K562 (cell line): ENCODE measurements at regions not wholly inside any gene's neighbourhood (a gene's known extent, or its start where the extent isn't known, plus 50 kb on each side); places are given as distances from the start of the nearest gene placed in this dataset.

Experiments used
- ATAC-seq: fragments of 200-7000 bp; cut with Tn5 transposase; 3 replicates; pipeline ENCODE4 v1.9.1; 2020; ENCODE audit warnings: moderate library complexity
- BruUV-seq: library from RNA; stranded (reverse); fragments of 400-500 nt; replicated peaks from 2 replicates; lab custom pipeline; 2021; lab: Mats Ljungman, UMichigan
- CTCF ChIA-PET: fragments of 300-600 bp; formaldehyde crosslinking; extraction: SDS; loops from one replicate; lab custom pipeline; 2021; ENCODE audit warnings: low intra/inter-chr PET ratio; lab: Yijun Ruan, JAX
- POLR2A ChIA-PET: fragments of 300-600, 350-650 bp; sonication (Branson Sonifier 250); formaldehyde crosslinking; extraction: SDS; loops from one replicate; lab custom pipeline; 2021; ENCODE audit warnings: antibody characterized with exemption, inconsistent platforms; lab: Yijun Ruan, JAX
- DNase-seq, 4 experiments: peaks; one replicate each; pipeline versions ENCODE4 v3.0.0 to v3.0.0-alpha.2; 2011 to 2018; ENCODE audit warnings: low spot score in 3 of 4, mixed read lengths in 3 of 4; ENCODE audit errors: extremely low read depth in 1 of 4
- FAIRE-seq: peaks from 2 replicates; lab custom pipeline; 2011; peaks lifted over from hg19 to GRCh38; lab: Jason Lieb, UNC
- H2AFZ ChIP-seq: 2 replicates; pipeline ENCODE4 v1.6.0; 2011; ENCODE audit warnings: low read depth, low read length, control low read depth, inconsistent platforms
- H3K27ac ChIP-seq: fragments of 200-600 bp; 3 replicates; pipeline ENCODE4 v1.8.0; 2011; ENCODE audit warnings: low read depth, mild to moderate bottlenecking, control low read depth, inconsistent platforms, low read length, moderate library complexity, mixed read lengths; ENCODE audit errors: extremely low read depth
- H3K27me3 ChIP-seq, 2 experiments: fragments of 300-600 bp in 1 of 2; 2 replicates in 1 of 2; 3 replicates in 1 of 2; pipeline versions ENCODE4 v1.6.0 to v1.8.0; 2011; ENCODE audit warnings: inconsistent platforms in 2 of 2, low read length in 2 of 2, mild to moderate bottlenecking in 1 of 2, mixed read lengths in 1 of 2, moderate library complexity in 1 of 2; ENCODE audit not compliant: control insufficient read depth in 2 of 2, insufficient read depth in 2 of 2
- H3K36me3 ChIP-seq: fragments of 300-600 bp; 3 replicates; pipeline ENCODE4 v1.8.0; 2011; ENCODE audit warnings: mild to moderate bottlenecking, low read length, inconsistent platforms; ENCODE audit not compliant: control insufficient read depth, insufficient read depth
- H3K4me1 ChIP-seq, 2 experiments: fragments of 200-600 bp in 1 of 2; replicated peaks in 1 of 2; 2 replicates in 1 of 2; 3 replicates in 1 of 2; pipeline versions ENCODE4 v1.5.1 to v1.8.0; 2011; ENCODE audit warnings: inconsistent platforms in 2 of 2, low read length in 2 of 2, mild to moderate bottlenecking in 1 of 2, mixed read lengths in 1 of 2, moderate library complexity in 1 of 2; ENCODE audit not compliant: control insufficient read depth in 2 of 2, insufficient read depth in 2 of 2
- H3K4me2 ChIP-seq: 2 replicates; pipeline ENCODE4 v1.6.1; 2011; ENCODE audit warnings: low read length, control low read depth, inconsistent platforms, mixed read lengths; ENCODE audit not compliant: insufficient read depth
- H3K4me3 ChIP-seq: fragments of 200-600 bp; sonication (generic), shearing (Covaris generic); 2 replicates; pipeline ENCODE4 v1.5.1; 2016; ENCODE audit warnings: control low read depth, inconsistent platforms
- H3K79me2 ChIP-seq: fragments of 200-600 bp; 3 replicates; pipeline ENCODE4 v1.8.0; 2011; ENCODE audit warnings: low read length, inconsistent platforms; ENCODE audit not compliant: control insufficient read depth, insufficient read depth
- H3K9ac ChIP-seq, 2 experiments: 2 replicates each; pipeline versions ENCODE4 v1.6.0 to v1.6.1; 2011; ENCODE audit warnings: low read depth in 2 of 2, low read length in 2 of 2, control low read depth in 1 of 2, inconsistent platforms in 1 of 2, mild to moderate bottlenecking in 1 of 2, mixed read lengths in 1 of 2; ENCODE audit not compliant: insufficient read depth in 1 of 2
- H3K9me1 ChIP-seq: one replicate; pipeline ENCODE4 v1.6.0; 2011; ENCODE audit warnings: inconsistent platforms, mild to moderate bottlenecking, low read length, moderate library complexity; ENCODE audit not compliant: control insufficient read depth, insufficient read depth
- H3K9me3 ChIP-seq: replicated peaks from 2 replicates; pipeline ENCODE4 v1.5.1; 2011; ENCODE audit warnings: low read depth, low read length, inconsistent platforms; ENCODE audit not compliant: control insufficient read depth, insufficient read depth
- H4K20me1 ChIP-seq: replicated peaks from 2 replicates; pipeline ENCODE4 v1.6.1; 2011; ENCODE audit warnings: low read length, inconsistent platforms, mixed read lengths; ENCODE audit not compliant: control insufficient read depth, insufficient read depth
- BRD4 ChIP-seq: fragments of 200-600 bp; sonication (generic); IDR thresholded peaks from 2 replicates; pipeline ENCODE4 v1.6.1; 2017; ENCODE audit warnings: inconsistent platforms
- CCNT2 ChIP-seq: IDR thresholded peaks from 2 replicates; pipeline ENCODE4 v1.6.1; 2011; ENCODE audit warnings: borderline replicate concordance, low read depth, mild to moderate bottlenecking, moderate library complexity, mixed read lengths, low read length; ENCODE audit not compliant: insufficient read length; ENCODE audit errors: extremely low read depth
- CREB1 ChIP-seq, 2 experiments: sonication (generic) in 1 of 2; formaldehyde crosslinking in 1 of 2; IDR thresholded peaks; 2 replicates each; pipeline versions ENCODE4 v1.6.1 to v1.8.0; 2012 to 2022; ENCODE audit warnings: inconsistent platforms in 1 of 2, mild to moderate bottlenecking in 1 of 2, missing genetic modification reagents in 1 of 2, moderate library complexity in 1 of 2
- E2F4 ChIP-seq: sonication (generic); formaldehyde crosslinking; IDR thresholded peaks from 2 replicates; pipeline ENCODE4 v1.8.0; 2022; ENCODE audit warnings: mild to moderate bottlenecking, low read depth, missing genetic modification reagents
- ETV6 ChIP-seq, 3 experiments: fragments of 150-350 bp in 1 of 3; sonication (generic) in 1 of 3; formaldehyde crosslinking in 1 of 3; IDR thresholded peaks; 2 replicates each; pipeline versions ENCODE4 v1.6.1 to v1.8.0; 2014 to 2022; ENCODE audit warnings: borderline replicate concordance in 2 of 3, low read depth in 2 of 3, antibody characterized with exemption in 1 of 3, low read length in 1 of 3, mild to moderate bottlenecking in 1 of 3, missing genetic modification reagents in 1 of 3
- HDAC1 ChIP-seq, 2 experiments: fragments of 450-650 bp; IDR thresholded peaks; 2 replicates each; pipeline ENCODE4 v1.6.1; 2016 to 2017; ENCODE audit warnings: inconsistent platforms in 1 of 2, mild to moderate bottlenecking in 1 of 2, moderate library complexity in 1 of 2
- HMGN3 ChIP-seq: IDR thresholded peaks from 2 replicates; pipeline ENCODE4 v1.6.1; 2011; ENCODE audit warnings: borderline replicate concordance, low read depth, mild to moderate bottlenecking, mixed read lengths, low read length; ENCODE audit not compliant: insufficient read length; ENCODE audit errors: extremely low read depth
- KAT7 ChIP-seq: sonication (generic); formaldehyde crosslinking; IDR thresholded peaks from 2 replicates; pipeline ENCODE4 v1.8.0; 2022; ENCODE audit warnings: missing genetic modification reagents, mild to moderate bottlenecking, borderline replicate concordance
- MAFK ChIP-seq: IDR thresholded peaks from 2 replicates; pipeline ENCODE4 v1.6.1; 2011; ENCODE audit warnings: low read length, improper control_type of control experiment
- MAX ChIP-seq: sonication (generic); formaldehyde crosslinking; IDR thresholded peaks from 2 replicates; pipeline ENCODE4 v1.9.0; 2022; ENCODE audit warnings: mild to moderate bottlenecking, missing genetic modification reagents
- PPARD ChIP-seq: fragments of 250-450 bp; sonication (Bioruptor Pico); IDR thresholded peaks from 2 replicates; pipeline ENCODE4 v1.8.0; 2022; ENCODE audit warnings: inconsistent platforms, mild to moderate bottlenecking, moderate library complexity
- PRMT5 ChIP-seq: sonication (generic); formaldehyde crosslinking; IDR thresholded peaks from 2 replicates; pipeline ENCODE4 v1.5.0; 2020; ENCODE audit warnings: missing genetic modification reagents
- RBM39 ChIP-seq: fragments of 200-400 bp; formaldehyde crosslinking; optimal IDR thresholded peaks from 2 replicates; pipeline ENCODE3; 2018; ENCODE audit warnings: low read depth, low read length
- SLC30A9 ChIP-seq: fragments of 250-450 bp; sonication (Bioruptor Pico); IDR thresholded peaks from 2 replicates; pipeline ENCODE4 v1.8.0; 2022; ENCODE audit warnings: mild to moderate bottlenecking, moderate library complexity
- STAT5B ChIP-seq: fragments of 250-450 bp; sonication (Bioruptor Pico); IDR thresholded peaks from 2 replicates; pipeline ENCODE4 v1.8.0; 2021; ENCODE audit warnings: mild to moderate bottlenecking, inconsistent platforms
- VEZF1 ChIP-seq: fragments of 200-800 bp; sonication (Bioruptor generic); IDR thresholded peaks from 2 replicates; pipeline ENCODE4 v1.6.1; 2017; ENCODE audit warnings: missing genetic modification characterization, missing compliant biosample characterization
- ZNF165 ChIP-seq: fragments of 250-450 bp; sonication (Bioruptor Pico); IDR thresholded peaks from 2 replicates; pipeline ENCODE4 v1.4.0; 2020; ENCODE audit warnings: borderline replicate concordance
- ZNF23 ChIP-seq: fragments of 250-450 bp; sonication (Bioruptor Pico); IDR thresholded peaks from 2 replicates; pipeline ENCODE4 v1.4.0; 2020; ENCODE audit warnings: mild to moderate bottlenecking
- ZNF445 ChIP-seq: fragments of 250-450 bp; sonication (Bioruptor Pico); IDR thresholded peaks from 2 replicates; pipeline ENCODE4 v1.4.0; 2020; ENCODE audit warnings: low read depth, mild to moderate bottlenecking, moderate library complexity
- ZNF699 ChIP-seq: fragments of 250-450 bp; sonication (Bioruptor Pico); IDR thresholded peaks from 2 replicates; pipeline ENCODE4 v1.8.0; 2021; ENCODE audit warnings: mild to moderate bottlenecking, moderate library complexity; ENCODE audit not compliant: insufficient replicate concordance
- ZNF707 ChIP-seq: fragments of 250-450 bp; sonication (Bioruptor Pico); conservative IDR thresholded peaks from 2 replicates; pipeline ENCODE4 v1.8.0; 2022; ENCODE audit warnings: inconsistent platforms, mild to moderate bottlenecking, moderate library complexity
- WGBS: fragments of 100-300 bp; shearing (Covaris generic); methylation state at CpG from one replicate; pipeline ENCODE4 v1.1.6; 2016; ENCODE audit warnings: low coverage, mixed read lengths; ENCODE audit not compliant: insufficient coverage; ENCODE audit errors: missing lambda C conversion rate; 5-methylcytosine and 5-hydroxymethylcytosine counted together
- in situ Hi-C: fragments of 300-500 bp; cut with MboI; formaldehyde crosslinking; loops from 4 replicates; pipeline ENCODE4 v1.15.0; 2018; ENCODE audit warnings: inconsistent platforms, mixed read lengths
- intact Hi-C: fragments of 100-400 bp; cut with micrococcal nuclease; formaldehyde crosslinking; loops from 2 replicates; pipeline ENCODE4 v1.14.2; 2022

- TF ChIP-seq E2F4 (CRISPR knock-in tag) (no peak), RBM39 (no peak), MAX (CRISPR knock-in tag) (no peak), CCNT2 (no peak), KAT7 (CRISPR knock-in tag) (no peak), PRMT5 (CRISPR knock-in tag) (no peak)
Observed at GRCh38 chr6:71457929-71458328, 169.3 kb downstream of the OGFRL1 start (continued).

GRCh38 chr6:71459162-71459561, 170.6 kb downstream of the OGFRL1 start:
- POLR2A ChIA-PET = no interaction called here
- Histone ChIP-seq H3K27ac (no peak overlapping the region), H2AFZ (no peak overlapping the region), H3K36me3 (no peaks in the 10 kb centered on the region), H3K27me3 (no peaks in the 10 kb centered on the region), H3K9ac (no peak overlapping the region), H3K9me1 (no peaks in the 10 kb centered on the region), H3K9me3 (no peaks in the 10 kb centered on the region), H3K4me3 (no peak overlapping the region), H3K4me1 (no peaks in the 10 kb centered on the region), H3K4me2 (no peak overlapping the region), H4K20me1 (no peaks in the 10 kb centered on the region), H3K79me2 (no peaks in the 10 kb centered on the region)
- no peak for DNase-seq
- no peak for ATAC-seq
- in situ Hi-C loops (no loop called here), intact Hi-C loops (no loop called here)
- BruUV-seq = no TSS peak
- FAIRE-seq = no peak
- TF ChIP-seq ZNF699 (CRISPR knock-in tag) (no peak), STAT5B (no peak), ZNF445 (CRISPR knock-in tag) (no peak), VEZF1 (CRISPR knock-in tag) (no peak), ZNF23 (CRISPR knock-in tag) (no peak), MAFK (no peak), ZNF707 (CRISPR knock-in tag) (no peak), HMGN3 (no peak), ETV6 (IDR thresholded peaks at IDR 0.05; ENCODE audit: borderline replicate concordance in 1 of 2, low read depth in 2 of 2, low read length in 1 of 2) (no peak), ETV6 (CRISPR knock-in tag; IDR thresholded peaks at IDR 0.05; ENCODE audit: borderline replicate concordance) (no peak), CREB1 (IDR thresholded peaks at IDR 0.05) (no peak), CREB1 (CRISPR knock-in tag; IDR thresholded peaks at IDR 0.05) (no peak), SLC30A9 (CRISPR knock-in tag) (no peak), PPARD (CRISPR knock-in tag) (no peak), ZNF165 (CRISPR knock-in tag) (no peak), HDAC1 (IDR thresholded peaks at IDR 0.05) (no peak), BRD4 (no peak)
- CTCF ChIA-PET = no interaction called here
- 6% methylated on average over 2 of the region's 2 CpGs for WGBS
